HCT116 (cell line): ENCODE measurements at regions not wholly inside any gene's neighbourhood (a gene's known extent, or its start where the extent isn't known, plus 50 kb on each side); places are given as distances from the start of the nearest gene placed in this dataset.

Experiments
- ATAC-seq: fragments of 200-7000 bp; cut with Tn5 transposase; 2 replicates; pipeline ENCODE4 v1.9.1; 2020; ENCODE audit warnings: mild to moderate bottlenecking, moderate library complexity
- BruUV-seq: library from RNA; stranded (reverse); fragments of 400-500 nt; replicated peaks from 2 replicates; lab custom pipeline; 2021; lab: Mats Ljungman, UMichigan
- CTCF ChIA-PET: fragments of 300-600 bp; sonication (Branson Sonifier 250); formaldehyde crosslinking; loops from one replicate; lab custom pipeline; 2021; ENCODE audit warnings: antibody characterized with exemption; lab: Charles Lee
- POLR2A ChIA-PET: fragments of 300-600, 350-600 bp; sonication (Branson Sonifier 250); formaldehyde crosslinking; loops from one replicate; lab custom pipeline; 2021; ENCODE audit warnings: antibody characterized with exemption; lab: Charles Lee
- RAD21 ChIA-PET, 2 experiments: fragments of 300-600 bp; sonication (Branson Sonifier 250); formaldehyde crosslinking; loops; one replicate each; lab custom pipeline; 2023; ENCODE audit warnings: low total read pairs in 2 of 2; ENCODE audit not compliant: uncharacterized antibody in 2 of 2, unreplicated experiment in 2 of 2, low non-redundant PET in 1 of 2; lab: Charles Lee
- DNase-seq: peaks from one replicate; pipeline ENCODE4 v3.0.0-alpha.2; 2010; ENCODE audit warnings: low read depth, low spot score
- H2AFZ ChIP-seq: fragments of 200-600 bp; shearing (Covaris generic), sonication (generic); 2 replicates; pipeline ENCODE4 v1.6.1; 2017; ENCODE audit warnings: low read depth, mixed run types, mixed read lengths, antibody characterized with exemption, low read length; ENCODE audit not compliant: poor library complexity, severe bottlenecking
- H3K27ac ChIP-seq: 2 replicates; pipeline ENCODE4 v1.5.1; 2012; ENCODE audit warnings: low read depth, low read length
- H3K27me3 ChIP-seq: fragments of 200-600 bp; sonication (generic); 2 replicates; pipeline ENCODE4 v1.6.1; 2016; ENCODE audit warnings: mixed run types, low read length, mixed read lengths; ENCODE audit not compliant: insufficient read depth
- H3K36me3 ChIP-seq, 2 experiments: fragments of 200-500 bp in 1 of 2; fragments of 200-600 bp in 1 of 2; sonication (Bioruptor generic) in 1 of 2; sonication (generic) in 1 of 2; 2 replicates each; pipeline versions ENCODE4 v1.5.1 to v1.6.1; 2014 to 2016; ENCODE audit warnings: low read length in 2 of 2, inconsistent platforms in 1 of 2, mixed read lengths in 1 of 2, mixed run types in 1 of 2; ENCODE audit not compliant: insufficient read depth in 2 of 2, control insufficient read depth in 1 of 2
- H3K4me1 ChIP-seq, 2 experiments: fragments of 200-600 bp in 1 of 2; sonication (generic) in 1 of 2; 2 replicates each; pipeline versions ENCODE4 v1.5.1 to v1.6.1; 2012 to 2017; ENCODE audit warnings: low read length in 2 of 2, inconsistent platforms in 1 of 2, mild to moderate bottlenecking in 1 of 2, mixed read lengths in 1 of 2, mixed run types in 1 of 2, moderate library complexity in 1 of 2; ENCODE audit not compliant: insufficient read depth in 2 of 2, control insufficient read depth in 1 of 2
- H3K4me2 ChIP-seq: fragments of 200-600 bp; sonication (generic); 2 replicates; pipeline ENCODE4 v1.6.1; 2017; ENCODE audit warnings: mixed run types, low read length, mixed read lengths
- H3K4me3 ChIP-seq, 2 experiments: fragments of 200-600 bp in 1 of 2; sonication (generic) in 1 of 2; replicated peaks in 1 of 2; 2 replicates each; pipeline ENCODE4 v1.5.1; 2011 to 2016; ENCODE audit warnings: low read length in 2 of 2, control low read depth in 1 of 2, low read depth in 1 of 2, mild to moderate bottlenecking in 1 of 2, mixed read lengths in 1 of 2, mixed run types in 1 of 2
- H3K79me2 ChIP-seq: fragments of 200-600 bp; sonication (generic); 2 replicates; pipeline ENCODE4 v1.6.1; 2017; ENCODE audit warnings: mild to moderate bottlenecking, mixed run types, low read length, moderate library complexity, mixed read lengths; ENCODE audit not compliant: insufficient read depth
- H3K9ac ChIP-seq: fragments of 200-600 bp; sonication (generic); 2 replicates; pipeline ENCODE4 v1.6.1; 2016; ENCODE audit warnings: low read length, mixed read lengths
- H3K9me2 ChIP-seq: fragments of 200-600 bp; sonication (generic), shearing (Covaris generic); 2 replicates; pipeline ENCODE4 v1.6.1; 2017; ENCODE audit warnings: mixed run types, mild to moderate bottlenecking, moderate library complexity; ENCODE audit not compliant: insufficient read depth
- H3K9me3 ChIP-seq, 2 experiments: fragments of 200-500 bp in 1 of 2; fragments of 200-600 bp in 1 of 2; sonication (Bioruptor generic) in 1 of 2; sonication (generic) in 1 of 2; 2 replicates each; pipeline ENCODE4 v1.6.1; 2014 to 2017; ENCODE audit warnings: low read length in 2 of 2, mixed read lengths in 2 of 2, inconsistent platforms in 1 of 2, low read depth in 1 of 2, mild to moderate bottlenecking in 1 of 2, mixed run types in 1 of 2, moderate library complexity in 1 of 2; ENCODE audit not compliant: control insufficient read depth in 1 of 2, insufficient read depth in 1 of 2
- H4K20me1 ChIP-seq: fragments of 200-600 bp; sonication (generic), shearing (Covaris generic); 2 replicates; pipeline ENCODE4 v1.6.1; 2017; ENCODE audit warnings: mixed run types, mild to moderate bottlenecking, moderate library complexity; ENCODE audit not compliant: insufficient read depth
- CEBPB ChIP-seq: IDR thresholded peaks from 2 replicates; pipeline ENCODE4 v1.6.1; 2012; ENCODE audit warnings: low read depth
- EGR1 ChIP-seq: IDR thresholded peaks from 2 replicates; pipeline ENCODE4 v1.6.1; 2012; ENCODE audit warnings: low read depth
- ELF1 ChIP-seq: IDR thresholded peaks from 2 replicates; pipeline ENCODE4 v1.6.1; 2012; ENCODE audit warnings: low read depth, borderline replicate concordance
- EZH2 ChIP-seq: fragments of 200-600 bp; sonication (generic); IDR thresholded peaks from 2 replicates; pipeline ENCODE4 v1.6.1; 2017; ENCODE audit warnings: antibody characterized with exemption, mixed run types
- EZH2phosphoT487 ChIP-seq: fragments of 200-600 bp; IDR thresholded peaks from 2 replicates; pipeline ENCODE4 v1.6.1; 2018; ENCODE audit warnings: antibody characterized with exemption, borderline replicate concordance
- JUND ChIP-seq: IDR thresholded peaks from 2 replicates; pipeline ENCODE4 v1.6.1; 2012
- POLR2A ChIP-seq: IDR thresholded peaks from 2 replicates; pipeline ENCODE4 v1.7.0; 2011; ENCODE audit warnings: borderline replicate concordance; ENCODE audit not compliant: insufficient read depth, insufficient read length; ENCODE audit errors: extremely low read depth
- POLR2AphosphoS5 ChIP-seq: IDR thresholded peaks from 2 replicates; pipeline ENCODE4 v1.6.1; 2011; ENCODE audit warnings: mild to moderate bottlenecking, low read depth, low read length, moderate library complexity
- RAD21 ChIP-seq: IDR thresholded peaks from 2 replicates; pipeline ENCODE4 v1.6.1; 2012; ENCODE audit warnings: low read depth, mild to moderate bottlenecking
- SRF ChIP-seq: IDR thresholded peaks from 2 replicates; pipeline ENCODE4 v1.6.1; 2012; ENCODE audit warnings: low read depth
- ZFX ChIP-seq: fragments of 450-650 bp; IDR thresholded peaks from 2 replicates; pipeline ENCODE4 v1.6.1; 2017
- ZNF274 ChIP-seq: fragments of 200-500 bp; sonication (Bioruptor generic); IDR thresholded peaks from 2 replicates; pipeline ENCODE4 v1.6.1; 2014; ENCODE audit warnings: mild to moderate bottlenecking, low read depth, low read length, inconsistent platforms
- intact Hi-C: fragments of 100-400 bp; cut with micrococcal nuclease; formaldehyde crosslinking; loops from 2 replicates; pipeline ENCODE4 v1.10.0; 2022
- TF ChIP-seq, protein P1 (sequence below): IDR thresholded peaks from 2 replicates; pipeline ENCODE4 v1.6.1; 2011; ENCODE audit warnings: mild to moderate bottlenecking, low read length, moderate library complexity; ENCODE audit not compliant: insufficient replicate concordance; ENCODE audit errors: extremely low read depth
- TF ChIP-seq, protein P2 (sequence below), 3 experiments: fragments of 200-600 bp in 1 of 3; sonication (generic) in 1 of 3; IDR thresholded peaks in 2 of 3; conservative IDR thresholded peaks in 1 of 3; 2 replicates each; pipeline ENCODE4 v1.5.1; 2012 to 2017; ENCODE audit warnings: low read depth in 2 of 3, low read length in 2 of 3, antibody characterized with exemption in 1 of 3, borderline replicate concordance in 1 of 3, control low read depth in 1 of 3, mild to moderate bottlenecking in 1 of 3, mixed read lengths in 1 of 3, mixed run types in 1 of 3, moderate library complexity in 1 of 3; ENCODE audit not compliant: insufficient read depth in 1 of 3
- TF ChIP-seq, protein P3 (sequence below): IDR thresholded peaks from 2 replicates; pipeline ENCODE4 v1.6.1; 2012; ENCODE audit warnings: low read depth
- TF ChIP-seq, protein P4 (sequence below): IDR thresholded peaks from 2 replicates; pipeline ENCODE4 v1.6.1; 2012
- TF ChIP-seq, protein P5 (sequence below): IDR thresholded peaks from 2 replicates; pipeline ENCODE4 v1.6.1; 2012

DNA sequence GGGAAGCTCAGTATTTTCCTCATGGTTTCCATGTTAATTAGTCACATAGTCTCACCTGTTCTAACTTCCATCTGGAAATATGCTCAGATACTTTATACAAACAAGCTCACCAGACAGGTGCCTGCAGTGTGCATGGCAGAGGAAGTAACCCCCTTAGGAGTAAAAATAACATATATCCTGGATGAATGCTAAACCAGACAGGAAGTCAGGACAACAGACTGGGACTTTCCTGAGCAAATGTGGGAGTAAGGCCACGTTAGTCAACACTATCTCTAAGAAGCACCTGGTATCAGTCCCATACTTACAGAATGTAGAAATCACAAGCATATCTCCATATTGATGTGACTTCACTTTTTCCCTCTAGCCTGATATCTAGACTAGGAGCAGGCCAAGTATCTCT, 128.4 kb downstream of the SEC61B start:
- no peaks in the 10 kb centered on the region for H3K27me3 ChIP-seq
- intact Hi-C loops, result no loop called here
- H3K27ac ChIP-seq, result no peak overlapping the region
- no peak for ATAC-seq
- H3K79me2 ChIP-seq, result no peaks in the 10 kb centered on the region
- H3K9ac ChIP-seq, result no peak overlapping the region
- POLR2A ChIA-PET, result no interaction called here
- H2AFZ ChIP-seq, result no peak overlapping the region
- no TSS peak for BruUV-seq
- TF ChIP-seq RAD21 (no peak), POLR2AphosphoS5 (no peak), JUND (no peak), ZNF274 (no peak), CEBPB (no peak), EZH2phosphoT487 (no peak), EZH2 (no peak), POLR2A (no peak), SRF (no peak), ZFX (no peak), ELF1 (no peak), EGR1 (no peak)
- TF ChIP-seq, protein P1, sequence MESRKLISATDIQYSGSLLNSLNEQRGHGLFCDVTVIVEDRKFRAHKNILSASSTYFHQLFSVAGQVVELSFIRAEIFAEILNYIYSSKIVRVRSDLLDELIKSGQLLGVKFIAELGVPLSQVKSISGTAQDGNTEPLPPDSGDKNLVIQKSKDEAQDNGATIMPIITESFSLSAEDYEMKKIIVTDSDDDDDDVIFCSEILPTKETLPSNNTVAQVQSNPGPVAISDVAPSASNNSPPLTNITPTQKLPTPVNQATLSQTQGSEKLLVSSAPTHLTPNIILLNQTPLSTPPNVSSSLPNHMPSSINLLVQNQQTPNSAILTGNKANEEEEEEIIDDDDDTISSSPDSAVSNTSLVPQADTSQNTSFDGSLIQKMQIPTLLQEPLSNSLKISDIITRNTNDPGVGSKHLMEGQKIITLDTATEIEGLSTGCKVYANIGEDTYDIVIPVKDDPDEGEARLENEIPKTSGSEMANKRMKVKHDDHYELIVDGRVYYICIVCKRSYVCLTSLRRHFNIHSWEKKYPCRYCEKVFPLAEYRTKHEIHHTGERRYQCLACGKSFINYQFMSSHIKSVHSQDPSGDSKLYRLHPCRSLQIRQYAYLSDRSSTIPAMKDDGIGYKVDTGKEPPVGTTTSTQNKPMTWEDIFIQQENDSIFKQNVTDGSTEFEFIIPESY, result no peak
- TF ChIP-seq, protein P2, sequence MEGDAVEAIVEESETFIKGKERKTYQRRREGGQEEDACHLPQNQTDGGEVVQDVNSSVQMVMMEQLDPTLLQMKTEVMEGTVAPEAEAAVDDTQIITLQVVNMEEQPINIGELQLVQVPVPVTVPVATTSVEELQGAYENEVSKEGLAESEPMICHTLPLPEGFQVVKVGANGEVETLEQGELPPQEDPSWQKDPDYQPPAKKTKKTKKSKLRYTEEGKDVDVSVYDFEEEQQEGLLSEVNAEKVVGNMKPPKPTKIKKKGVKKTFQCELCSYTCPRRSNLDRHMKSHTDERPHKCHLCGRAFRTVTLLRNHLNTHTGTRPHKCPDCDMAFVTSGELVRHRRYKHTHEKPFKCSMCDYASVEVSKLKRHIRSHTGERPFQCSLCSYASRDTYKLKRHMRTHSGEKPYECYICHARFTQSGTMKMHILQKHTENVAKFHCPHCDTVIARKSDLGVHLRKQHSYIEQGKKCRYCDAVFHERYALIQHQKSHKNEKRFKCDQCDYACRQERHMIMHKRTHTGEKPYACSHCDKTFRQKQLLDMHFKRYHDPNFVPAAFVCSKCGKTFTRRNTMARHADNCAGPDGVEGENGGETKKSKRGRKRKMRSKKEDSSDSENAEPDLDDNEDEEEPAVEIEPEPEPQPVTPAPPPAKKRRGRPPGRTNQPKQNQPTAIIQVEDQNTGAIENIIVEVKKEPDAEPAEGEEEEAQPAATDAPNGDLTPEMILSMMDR (IDR thresholded peaks at IDR 0.05 in 2 of 3, conservative IDR thresholded peaks at IDR 0.05 in 1 of 3; ENCODE audit: borderline replicate concordance in 1 of 3, insufficient read depth in 1 of 3, low read depth in 2 of 3, low read length in 2 of 3), result no peak
- TF ChIP-seq, protein P3, sequence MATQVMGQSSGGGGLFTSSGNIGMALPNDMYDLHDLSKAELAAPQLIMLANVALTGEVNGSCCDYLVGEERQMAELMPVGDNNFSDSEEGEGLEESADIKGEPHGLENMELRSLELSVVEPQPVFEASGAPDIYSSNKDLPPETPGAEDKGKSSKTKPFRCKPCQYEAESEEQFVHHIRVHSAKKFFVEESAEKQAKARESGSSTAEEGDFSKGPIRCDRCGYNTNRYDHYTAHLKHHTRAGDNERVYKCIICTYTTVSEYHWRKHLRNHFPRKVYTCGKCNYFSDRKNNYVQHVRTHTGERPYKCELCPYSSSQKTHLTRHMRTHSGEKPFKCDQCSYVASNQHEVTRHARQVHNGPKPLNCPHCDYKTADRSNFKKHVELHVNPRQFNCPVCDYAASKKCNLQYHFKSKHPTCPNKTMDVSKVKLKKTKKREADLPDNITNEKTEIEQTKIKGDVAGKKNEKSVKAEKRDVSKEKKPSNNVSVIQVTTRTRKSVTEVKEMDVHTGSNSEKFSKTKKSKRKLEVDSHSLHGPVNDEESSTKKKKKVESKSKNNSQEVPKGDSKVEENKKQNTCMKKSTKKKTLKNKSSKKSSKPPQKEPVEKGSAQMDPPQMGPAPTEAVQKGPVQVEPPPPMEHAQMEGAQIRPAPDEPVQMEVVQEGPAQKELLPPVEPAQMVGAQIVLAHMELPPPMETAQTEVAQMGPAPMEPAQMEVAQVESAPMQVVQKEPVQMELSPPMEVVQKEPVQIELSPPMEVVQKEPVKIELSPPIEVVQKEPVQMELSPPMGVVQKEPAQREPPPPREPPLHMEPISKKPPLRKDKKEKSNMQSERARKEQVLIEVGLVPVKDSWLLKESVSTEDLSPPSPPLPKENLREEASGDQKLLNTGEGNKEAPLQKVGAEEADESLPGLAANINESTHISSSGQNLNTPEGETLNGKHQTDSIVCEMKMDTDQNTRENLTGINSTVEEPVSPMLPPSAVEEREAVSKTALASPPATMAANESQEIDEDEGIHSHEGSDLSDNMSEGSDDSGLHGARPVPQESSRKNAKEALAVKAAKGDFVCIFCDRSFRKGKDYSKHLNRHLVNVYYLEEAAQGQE, result no peak
- TF ChIP-seq, protein P4, sequence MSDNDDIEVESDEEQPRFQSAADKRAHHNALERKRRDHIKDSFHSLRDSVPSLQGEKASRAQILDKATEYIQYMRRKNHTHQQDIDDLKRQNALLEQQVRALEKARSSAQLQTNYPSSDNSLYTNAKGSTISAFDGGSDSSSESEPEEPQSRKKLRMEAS, result no peak
- TF ChIP-seq, protein P5, sequence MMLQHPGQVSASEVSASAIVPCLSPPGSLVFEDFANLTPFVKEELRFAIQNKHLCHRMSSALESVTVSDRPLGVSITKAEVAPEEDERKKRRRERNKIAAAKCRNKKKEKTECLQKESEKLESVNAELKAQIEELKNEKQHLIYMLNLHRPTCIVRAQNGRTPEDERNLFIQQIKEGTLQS, result no peak
- TF ChIP-seq, all 23 proteins: peak for 0
- Histone ChIP-seq H3K9me2 (no peaks in the 10 kb centered on the region), H3K4me2 (no peak overlapping the region), H3K4me1 (no peaks in the 10 kb centered on the region), H4K20me1 (no peaks in the 10 kb centered on the region), H3K9me3 (no peaks in the 10 kb centered on the region), H3K36me3 (no peaks in the 10 kb centered on the region), H3K4me3 (no peak overlapping the region)
- ChIA-PET CTCF (no interaction called here), RAD21 (no interaction called here)
- DNase-seq, result no peak
